ENCODE measurements at regions not wholly inside any gene's neighbourhood (a gene's known extent, or its start where the extent isn't known, plus 50 kb on each side); places are given as distances from the start of the nearest gene placed in this dataset.

DNA sequence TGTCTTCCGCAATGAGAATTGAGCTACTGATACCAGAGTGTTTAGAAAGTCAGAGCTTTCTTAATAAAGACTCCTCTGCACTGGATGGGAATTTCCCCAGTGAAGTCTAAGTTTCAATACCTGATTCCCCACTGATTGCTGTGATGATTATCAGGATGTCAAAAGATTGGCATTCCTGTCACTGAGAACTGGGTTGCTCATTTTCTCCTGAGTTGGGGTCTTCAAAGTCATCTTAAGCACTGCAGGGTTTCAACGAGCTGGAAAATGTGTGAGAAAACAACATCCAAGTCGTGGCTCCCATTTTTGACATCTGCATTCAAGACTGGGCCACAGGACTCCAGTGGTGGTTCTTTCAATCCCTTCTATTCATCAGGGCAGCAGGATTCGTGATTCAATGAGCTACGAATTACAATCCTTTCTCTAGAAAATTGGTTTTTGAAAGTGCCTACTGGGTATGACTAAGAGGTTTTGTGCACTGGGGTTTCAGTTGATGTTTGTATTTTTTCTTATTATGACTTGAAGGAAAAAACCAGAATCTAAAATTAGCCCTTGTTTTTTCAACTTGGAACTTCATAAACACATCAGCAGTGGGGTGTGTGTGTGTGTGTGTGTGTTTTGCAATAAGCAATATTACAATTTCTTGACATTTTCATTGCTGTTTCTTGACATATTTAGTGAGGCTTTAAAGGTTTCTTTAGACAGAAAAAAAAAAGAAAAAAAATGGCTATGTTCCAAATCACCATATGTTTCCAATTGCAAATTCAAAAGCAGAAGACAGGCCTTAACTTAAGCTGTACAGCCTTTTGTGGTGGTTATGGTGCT is 233.0 kb downstream of the FAM76B start:
- in situ Hi-C loops (cut with MboI; ENCODE audit: low sequenced_read_pairs): no loop called here

GRCh38 chr11:95556011-95556341 is 233.6 kb downstream of the FAM76B start:
- in situ Hi-C loops (cut with MboI; ENCODE audit: low sequenced_read_pairs): no loop called here

GRCh38 chr11:95554911-95555310 is 234.7 kb downstream of the FAM76B start:
- in situ Hi-C loops (cut with MboI; ENCODE audit: low sequenced_read_pairs): no loop called here

- in situ Hi-C loops (cut with MboI; ENCODE audit: low sequenced_read_pairs): no loop called here
Observed at GRCh38 chr11:95549301-95549700, 240.3 kb downstream of the FAM76B start.

DNA sequence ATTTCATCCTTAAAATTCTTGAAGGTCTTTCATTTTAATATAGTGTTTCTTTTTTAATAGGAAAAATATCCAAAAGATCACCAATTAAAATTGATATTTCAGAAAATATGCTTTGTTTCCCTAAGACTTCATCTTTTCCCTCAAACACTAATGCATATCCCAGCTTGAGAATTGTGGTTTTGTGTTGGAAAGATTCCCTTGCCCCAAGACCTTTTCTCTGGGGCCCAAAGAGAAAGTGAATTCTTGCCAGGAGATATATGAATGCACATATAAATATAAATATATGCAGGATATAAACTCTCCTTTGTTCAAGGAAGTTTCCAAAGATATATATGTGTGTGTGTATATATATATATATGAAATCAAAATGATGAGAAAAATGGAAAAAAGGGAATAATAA is 241.2 kb downstream of the FAM76B start:
- in situ Hi-C loops (cut with MboI; ENCODE audit: low sequenced_read_pairs): no loop called here

DNA sequence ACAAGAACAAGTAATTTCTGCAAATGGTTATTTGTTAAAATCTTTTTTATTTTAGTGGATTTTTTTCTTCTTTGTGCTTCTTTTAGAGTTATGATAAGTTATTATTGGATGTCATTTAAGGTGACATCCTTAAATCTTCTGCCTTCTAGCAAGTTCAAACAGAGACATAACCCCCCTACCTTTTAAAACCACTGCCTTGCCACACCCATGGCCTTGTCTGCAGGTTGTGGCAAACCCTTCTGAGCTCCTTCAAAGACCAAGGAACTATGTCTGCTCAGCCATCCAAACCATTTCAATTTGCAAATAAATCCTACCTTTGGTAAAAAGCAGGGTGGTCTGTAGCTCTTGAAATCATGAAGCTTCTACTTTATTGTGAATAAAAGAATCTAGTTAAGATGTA is 241.6 kb downstream of the FAM76B start:
- in situ Hi-C loops (cut with MboI; ENCODE audit: low sequenced_read_pairs): no loop called here

GRCh38 chr11:95547186-95547585 is 242.4 kb downstream of the FAM76B start:
- in situ Hi-C loops (cut with MboI; ENCODE audit: low sequenced_read_pairs): no loop called here

GRCh38 chr11:95545116-95545875 is 244.3 kb downstream of the FAM76B start:
- in situ Hi-C loops (cut with MboI; ENCODE audit: low sequenced_read_pairs): no loop called here

GRCh38 chr11:95544095-95544856 is 245.3 kb downstream of the FAM76B start:
- in situ Hi-C loops (cut with MboI; ENCODE audit: low sequenced_read_pairs): no loop called here

- in situ Hi-C loops (cut with MboI; ENCODE audit: low sequenced_read_pairs): no loop called here
Observed at GRCh38 chr11:95542868-95543551, 246.6 kb downstream of the FAM76B start.

DNA sequence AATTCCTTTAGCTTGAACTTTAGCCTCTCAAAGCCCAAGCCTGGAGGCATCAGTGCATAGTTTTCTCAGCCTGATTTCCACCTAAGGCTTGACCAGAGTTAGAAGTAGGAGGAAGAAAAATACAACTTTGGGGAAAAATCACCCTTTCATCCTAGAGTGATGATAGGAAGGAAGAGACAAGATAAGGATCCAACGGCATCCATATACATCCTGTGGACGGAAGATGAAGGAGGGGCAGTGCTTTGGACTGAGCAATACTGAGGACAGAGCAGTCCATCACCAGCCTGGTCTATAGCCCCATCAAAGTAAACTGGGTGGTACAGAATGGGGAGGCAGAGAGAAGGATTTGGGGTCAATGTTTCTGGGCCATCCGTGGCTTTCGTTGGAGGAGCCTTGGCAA is 247.9 kb downstream of the FAM76B start:
- in situ Hi-C loops (cut with MboI; ENCODE audit: low sequenced_read_pairs): no loop called here

DNA sequence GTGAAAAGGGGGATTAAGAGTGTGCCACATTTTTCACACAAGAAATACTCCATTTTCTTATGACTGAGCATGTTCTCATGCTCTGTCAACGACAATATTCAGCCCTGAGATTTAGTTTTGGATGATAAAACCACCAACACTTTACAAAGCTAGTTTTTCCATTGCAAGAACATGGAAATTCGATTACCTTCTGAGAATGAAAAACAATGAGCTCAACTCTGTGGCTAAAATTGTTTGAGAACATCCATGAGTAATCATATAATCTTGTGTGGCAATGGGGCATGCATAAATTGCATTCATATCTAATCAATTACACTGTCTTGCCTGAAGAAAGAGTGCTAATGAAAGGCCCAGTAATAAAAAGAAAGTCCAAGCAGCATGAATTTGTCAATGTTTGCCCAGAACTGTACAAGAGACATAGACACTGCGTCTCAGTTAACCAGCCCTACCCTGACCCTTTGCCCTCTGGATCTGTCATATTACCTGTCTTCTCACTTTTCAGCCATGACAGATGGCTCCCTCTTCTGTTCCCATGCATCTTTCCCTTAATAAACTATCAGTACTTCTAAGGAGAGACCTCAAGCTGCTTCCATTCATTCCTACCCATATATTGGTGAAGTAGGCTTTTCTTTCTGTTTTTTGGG is 253.4 kb downstream of the FAM76B start:
- in situ Hi-C loops (cut with MboI; ENCODE audit: low sequenced_read_pairs): no loop called here

DNA sequence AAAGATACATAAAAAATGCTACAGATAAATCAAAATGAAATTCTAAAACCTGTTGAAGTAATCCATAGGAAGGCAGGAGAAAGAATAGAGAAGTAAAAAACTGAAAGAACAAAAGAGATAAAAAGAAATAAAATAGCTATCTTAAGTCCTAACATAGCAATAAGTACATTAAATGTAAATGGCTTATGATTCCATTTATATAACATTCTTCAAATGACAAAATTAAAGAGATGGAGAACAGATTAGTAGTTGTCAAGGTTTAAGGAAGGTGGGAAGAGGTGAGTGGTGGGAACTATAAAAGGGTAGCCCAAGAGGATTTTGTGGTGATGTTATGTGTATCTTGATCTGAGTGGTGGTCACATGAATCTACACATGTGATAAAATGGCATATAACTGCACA is 254.8 kb downstream of the FAM76B start:
- in situ Hi-C loops (cut with MboI; ENCODE audit: low sequenced_read_pairs): no loop called here

- in situ Hi-C loops (cut with MboI; ENCODE audit: low sequenced_read_pairs): no loop called here
Observed at GRCh38 chr11:95534226-95534625, 255.4 kb downstream of the FAM76B start.

- in situ Hi-C loops (cut with MboI; ENCODE audit: low sequenced_read_pairs): no loop called here
Observed at GRCh38 chr11:95531116-95531515, 258.5 kb downstream of the FAM76B start.

DNA sequence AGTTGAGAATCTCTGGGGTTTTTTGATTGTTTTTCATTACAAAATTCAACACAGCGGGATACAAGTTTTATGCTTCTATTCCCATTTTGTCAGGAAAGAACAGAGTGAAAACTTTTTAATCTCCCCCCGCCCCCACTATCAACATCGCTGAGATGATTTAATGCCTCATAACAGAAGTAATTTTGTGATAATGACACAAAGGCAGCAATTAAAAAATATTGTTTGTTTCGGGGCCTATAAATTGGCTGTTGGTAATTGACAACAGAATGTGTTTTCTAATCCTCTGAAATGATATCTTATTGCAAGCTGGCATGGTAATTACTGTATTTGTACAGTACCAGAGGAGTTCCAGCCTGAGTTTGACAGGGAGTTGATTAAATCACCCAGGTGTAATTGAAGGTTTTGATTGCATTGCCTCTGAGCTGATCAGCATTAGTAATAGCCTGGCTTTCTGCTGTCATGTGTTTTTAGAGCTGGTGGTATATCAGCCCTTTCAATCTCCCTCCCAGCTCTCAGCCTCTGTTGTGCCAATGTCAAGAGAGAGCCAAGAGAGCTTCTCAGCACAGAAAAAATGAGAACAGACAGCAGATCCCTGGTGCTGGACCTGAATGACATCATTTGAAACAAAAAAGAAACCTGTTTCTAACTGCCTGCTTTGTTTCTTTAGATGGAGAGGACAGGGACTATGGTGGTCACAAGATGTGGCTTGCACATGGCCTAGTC is 265.1 kb downstream of the FAM76B start:
- in situ Hi-C loops (cut with MboI; ENCODE audit: low sequenced_read_pairs): no loop called here

DNA sequence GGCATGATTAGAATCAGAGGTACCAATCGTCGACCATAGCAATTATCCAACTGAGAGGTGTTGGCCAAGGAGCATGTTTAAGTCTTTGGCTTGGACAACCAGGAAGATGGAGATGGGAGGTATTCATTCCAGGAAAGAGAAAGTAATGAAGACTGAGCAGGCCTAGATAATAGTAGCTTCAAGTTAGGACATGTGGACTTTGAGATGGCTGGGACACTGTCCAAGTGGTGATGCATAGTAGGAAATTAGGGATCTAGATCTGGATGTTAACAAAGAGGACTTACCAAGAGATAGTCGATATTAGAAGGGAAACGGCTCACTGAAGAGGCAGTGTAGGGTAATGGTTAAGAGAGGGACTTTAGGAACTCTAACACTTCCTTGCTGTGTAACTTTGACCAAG is 266.7 kb downstream of the FAM76B start:
- in situ Hi-C loops (cut with MboI; ENCODE audit: low sequenced_read_pairs): no loop called here

DNA sequence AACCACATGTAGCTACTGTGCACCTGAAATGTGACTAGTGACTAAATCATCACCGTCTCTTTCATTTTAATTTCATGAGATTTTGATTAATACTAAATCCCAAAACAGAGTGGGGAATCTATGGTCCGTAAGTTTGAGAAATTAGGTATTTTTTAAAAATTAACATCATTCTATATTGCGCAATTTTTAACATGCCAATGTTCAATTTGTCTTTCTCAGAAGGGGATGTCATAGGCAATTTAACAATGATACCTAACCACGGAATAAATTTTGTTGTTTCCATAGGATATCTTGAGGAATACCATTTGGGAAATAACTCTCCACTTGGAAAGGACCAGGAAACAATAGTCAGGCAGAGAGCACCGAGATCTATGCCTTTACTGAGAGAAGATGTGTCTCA is 267.7 kb downstream of the FAM76B start:
- in situ Hi-C loops (cut with MboI; ENCODE audit: low sequenced_read_pairs): no loop called here

- in situ Hi-C loops (cut with MboI; ENCODE audit: low sequenced_read_pairs): no loop called here
Observed at GRCh38 chr11:95521133-95521542, 268.4 kb downstream of the FAM76B start.
